ENCODE measurements at regions not wholly inside any gene's neighbourhood (a gene's known extent, or its start where the extent isn't known, plus 50 kb on each side); places are given as distances from the start of the nearest gene placed in this dataset.

GRCh38 chr6:133769463-133769862 lies 119.5 kb upstream of the TCF21 start:
- no peak overlapping the region for H3K4me3 ChIP-seq (replicated peaks; ENCODE audit: low read depth, low read length)
- H3K27me3 ChIP-seq (replicated peaks; ENCODE audit: control insufficient read depth, insufficient read depth, low read length): no peaks in the 10 kb centered on the region; the same call in 1 of the 2 replicates
- DNase-seq (ENCODE audit: extremely low read depth, insufficient read length): no peak
- TF ChIP-seq CTCF (IDR thresholded peaks at IDR 0.05; ENCODE audit: insufficient read depth, low read length, poor library complexity, severe bottlenecking): no peak
- H3K36me3 ChIP-seq (ENCODE audit: control insufficient read depth, insufficient read depth, low read length): no peaks in the 10 kb centered on the region

GRCh38 chr6:133772567-133772966 lies 116.3 kb upstream of the TCF21 start:
- H3K27me3 ChIP-seq (replicated peaks; ENCODE audit: control insufficient read depth, insufficient read depth, low read length): no peaks in the 10 kb centered on the region
- H3K4me3 ChIP-seq (replicated peaks; ENCODE audit: low read depth, low read length): no peak overlapping the region
- no peak for TF ChIP-seq CTCF (IDR thresholded peaks at IDR 0.05; ENCODE audit: insufficient read depth, low read length, poor library complexity, severe bottlenecking)
- no peaks in the 10 kb centered on the region for H3K36me3 ChIP-seq (ENCODE audit: control insufficient read depth, insufficient read depth, low read length)
- no peak for DNase-seq (ENCODE audit: extremely low read depth, insufficient read length)

- TF ChIP-seq CTCF (IDR thresholded peaks at IDR 0.05; ENCODE audit: insufficient read depth, low read length, poor library complexity, severe bottlenecking): no peak
- Histone ChIP-seq H3K27me3 (replicated peaks; ENCODE audit: control insufficient read depth, insufficient read depth, low read length) (no peaks in the 10 kb centered on the region), H3K4me3 (replicated peaks; ENCODE audit: low read depth, low read length) (no peak overlapping the region), H3K36me3 (ENCODE audit: control insufficient read depth, insufficient read depth, low read length) (no peaks in the 10 kb centered on the region)
- DNase-seq (ENCODE audit: extremely low read depth, insufficient read length): no peak
Measured at GRCh38 chr6:133773776-133774175, 115.1 kb upstream of the TCF21 start.

- Histone ChIP-seq H3K36me3 (ENCODE audit: control insufficient read depth, insufficient read depth, low read length) (no peaks in the 10 kb centered on the region), H3K4me3 (replicated peaks; ENCODE audit: low read depth, low read length) (no peak overlapping the region), H3K27me3 (replicated peaks; ENCODE audit: control insufficient read depth, insufficient read depth, low read length) (no peaks in the 10 kb centered on the region)
- no peak for DNase-seq (ENCODE audit: extremely low read depth, insufficient read length)
- no peak for TF ChIP-seq CTCF (IDR thresholded peaks at IDR 0.05; ENCODE audit: insufficient read depth, low read length, poor library complexity, severe bottlenecking)
Measured at GRCh38 chr6:133774356-133774755, 114.6 kb upstream of the TCF21 start.

GRCh38 chr6:133778414-133779130 lies 110.3 kb upstream of the TCF21 start:
- no peaks in the 10 kb centered on the region for H3K36me3 ChIP-seq (ENCODE audit: control insufficient read depth, insufficient read depth, low read length)
- no peak for TF ChIP-seq CTCF (IDR thresholded peaks at IDR 0.05; ENCODE audit: insufficient read depth, low read length, poor library complexity, severe bottlenecking)
- no peaks in the 10 kb centered on the region for H3K27me3 ChIP-seq (replicated peaks; ENCODE audit: control insufficient read depth, insufficient read depth, low read length)
- no peak for DNase-seq (ENCODE audit: extremely low read depth, insufficient read length)
- no peak overlapping the region for H3K4me3 ChIP-seq (replicated peaks; ENCODE audit: low read depth, low read length)
